HG03039 (cell line): ENCODE measurements at regions not wholly inside any gene's neighbourhood (a gene's known extent, or its start where the extent isn't known, plus 50 kb on each side); places are given as distances from the start of the nearest gene placed in this dataset.
"Not testable (repeated sequence)": the region's sequence is repeated elsewhere in the genome, so short reads cannot be mapped to it uniquely, and the experiment has no call there.

Experiments
- ATAC-seq: cut with Tn5 transposase; IDR thresholded peaks from one replicate; pipeline ENCODE4 v1.9.1; 2021; ENCODE audit warnings: mild to moderate bottlenecking, moderate library complexity; ENCODE audit not compliant: unreplicated experiment

DNA sequence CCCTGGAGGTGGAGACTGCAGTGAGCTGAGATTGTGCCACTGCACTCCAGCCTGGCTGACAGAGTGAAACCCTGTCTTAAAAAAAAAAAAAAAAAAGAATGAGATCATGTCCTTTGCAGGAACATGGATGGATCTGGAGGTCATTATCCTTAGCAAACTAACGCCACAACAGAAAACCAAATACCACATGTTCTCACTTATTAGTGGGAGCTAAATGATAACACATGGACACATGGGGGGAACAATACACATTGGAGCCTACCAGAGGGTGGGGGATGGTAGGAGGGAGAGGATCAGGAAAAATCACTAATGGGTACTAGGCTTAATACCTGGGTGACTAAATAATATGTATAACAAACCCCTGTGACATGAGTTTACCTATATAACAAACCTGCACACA, 108.0 kb upstream of the FHL2 start:
- ATAC-seq, result not testable (repeated sequence)

DNA sequence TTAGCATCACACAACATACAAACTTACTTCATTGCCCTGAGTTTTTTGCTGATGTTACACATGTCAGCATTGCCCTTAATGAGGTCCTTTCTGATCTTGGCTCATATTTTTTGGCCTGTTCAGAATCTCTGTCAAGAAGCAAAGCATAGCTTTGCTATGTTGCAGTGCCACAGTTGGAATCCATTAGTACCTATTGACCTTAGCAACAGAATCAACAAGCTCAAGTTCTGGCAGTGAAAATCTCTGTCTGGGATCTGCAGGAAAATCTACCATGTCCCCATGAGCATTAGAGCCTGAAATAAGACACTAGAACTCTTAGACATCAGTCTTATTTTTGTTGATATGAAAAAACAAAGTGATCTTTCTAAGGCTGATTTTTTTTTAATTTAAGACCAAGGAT, 105.6 kb upstream of the FHL2 start:
- ATAC-seq, result no peak

GRCh38 chr2:105502625-105503334, 103.9 kb upstream of the FHL2 start:
- no peak for ATAC-seq

- no peak for ATAC-seq
These were observed 99.5 kb upstream of the FHL2 start for GRCh38 chr2:105498281-105498846.

- ATAC-seq, result no peak
These were observed 98.2 kb upstream of the FHL2 start for GRCh38 chr2:105497094-105497493.

DNA sequence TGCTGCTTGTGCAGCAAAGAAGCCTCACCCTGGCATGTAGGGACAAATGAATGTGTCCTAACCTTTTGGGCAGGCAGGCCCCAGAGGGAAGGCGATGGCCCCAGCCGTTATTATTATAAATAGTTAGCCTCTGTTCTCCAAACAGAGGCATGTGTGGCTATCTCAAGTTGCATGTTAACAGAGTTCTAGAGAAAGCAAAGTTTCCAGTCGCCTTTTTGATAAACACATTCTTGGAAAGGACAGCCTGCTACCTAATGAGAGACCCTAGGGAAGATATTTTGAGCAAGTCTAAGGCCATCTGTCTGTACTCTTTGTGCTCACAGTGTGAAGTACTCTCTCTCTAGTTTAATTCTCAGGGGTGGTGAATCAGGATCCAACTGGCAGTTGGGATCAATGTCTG, 97.4 kb upstream of the FHL2 start:
- ATAC-seq, result no peak

GRCh38 chr2:105494683-105495425, 96.0 kb upstream of the FHL2 start:
- ATAC-seq, result no peak

- ATAC-seq, result no peak
These were observed 92.1 kb upstream of the FHL2 start for GRCh38 chr2:105490956-105491355.

DNA sequence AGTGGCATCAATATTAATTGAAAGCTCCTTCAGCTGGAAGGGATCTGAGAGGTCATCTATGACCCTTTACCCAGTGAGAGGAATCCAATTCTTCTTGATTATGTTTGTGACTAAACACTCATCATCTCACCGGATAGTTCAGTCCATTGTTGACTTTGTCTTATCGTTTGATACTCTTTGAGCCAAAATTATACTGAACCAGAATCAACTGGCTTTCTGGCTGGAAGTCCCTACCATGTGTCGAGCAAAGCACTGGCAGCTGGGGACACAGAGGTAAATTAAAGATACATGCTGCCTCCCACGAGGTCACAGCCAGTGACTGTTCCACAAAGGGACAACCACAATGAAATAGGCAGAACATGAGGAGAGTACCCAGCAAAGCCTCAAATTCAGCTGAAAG, 91.4 kb upstream of the FHL2 start:
- ATAC-seq, result no peak

DNA sequence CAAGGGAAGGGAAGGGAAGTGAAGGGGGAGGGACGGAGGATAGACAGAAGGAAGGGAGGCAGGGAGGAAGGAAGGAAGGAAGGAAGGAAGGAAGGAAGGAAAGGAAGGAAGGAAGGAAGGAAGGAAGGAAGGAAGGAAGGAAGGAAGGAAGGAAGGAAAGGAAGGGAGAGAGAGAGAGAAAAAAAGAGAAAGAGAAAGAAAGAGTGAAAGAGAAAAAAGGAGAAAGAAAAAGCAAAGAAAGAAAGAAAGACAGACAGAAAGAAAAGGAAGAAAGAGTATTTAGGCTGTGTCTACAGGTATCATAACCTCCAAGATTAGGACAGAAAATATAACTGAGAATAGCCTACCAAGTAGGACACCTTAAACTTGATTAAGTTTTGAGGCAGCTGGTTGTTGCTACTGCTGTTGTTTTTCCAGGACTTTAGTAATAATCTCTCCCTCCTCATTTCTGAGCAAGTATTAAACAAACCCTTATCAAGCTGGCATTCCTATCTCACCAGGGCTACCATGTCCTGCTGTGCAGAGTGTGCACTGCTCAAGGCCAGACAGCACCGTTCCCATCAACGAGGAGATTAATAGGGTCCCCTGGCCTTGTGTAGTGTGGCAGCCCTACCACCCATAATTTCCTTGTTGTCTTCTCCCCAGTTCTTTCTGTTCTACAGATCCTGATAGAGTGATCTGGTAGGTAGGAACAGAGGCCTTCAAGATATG, 90.5 kb upstream of the FHL2 start:
- ATAC-seq, result no peak

GRCh38 chr2:105488285-105488684, 89.4 kb upstream of the FHL2 start:
- no peak for ATAC-seq

GRCh38 chr2:105487142-105488069, 88.6 kb upstream of the FHL2 start:
- no peak for ATAC-seq

GRCh38 chr2:105486762-105487141, 87.9 kb upstream of the FHL2 start:
- ATAC-seq, result no peak

GRCh38 chr2:105478670-105479069, 79.8 kb upstream of the FHL2 start:
- ATAC-seq, result no peak

DNA sequence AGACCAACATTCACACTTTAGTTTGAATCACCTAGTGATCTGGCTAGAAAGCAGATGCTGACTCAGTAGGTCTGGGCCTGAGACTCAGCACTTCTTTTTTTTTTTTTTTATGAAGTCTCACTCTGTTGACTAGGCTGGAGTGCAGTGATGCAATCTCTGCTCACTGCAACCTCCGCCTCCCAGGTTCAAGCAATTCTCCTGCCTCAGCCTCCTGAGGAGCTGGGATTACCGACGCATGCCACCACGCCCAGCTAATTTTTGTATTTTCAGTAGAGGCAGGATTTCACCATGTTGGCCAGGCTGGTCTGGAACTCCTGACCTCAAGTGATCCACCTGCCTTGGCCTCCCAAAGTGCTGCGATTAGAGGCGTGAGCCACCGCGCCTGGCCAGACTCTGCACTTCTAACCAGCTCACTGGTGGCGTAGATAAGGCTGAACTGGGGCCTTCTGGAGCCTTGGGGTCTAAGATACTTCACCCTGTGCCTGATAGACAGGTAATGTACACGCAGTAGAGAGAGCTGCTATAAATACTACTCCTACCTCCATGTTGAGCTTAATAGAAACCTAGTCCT, 78.3 kb upstream of the FHL2 start:
- not testable (repeated sequence) for ATAC-seq

GRCh38 chr2:105473011-105473410, 74.2 kb upstream of the FHL2 start:
- no peak for ATAC-seq

DNA sequence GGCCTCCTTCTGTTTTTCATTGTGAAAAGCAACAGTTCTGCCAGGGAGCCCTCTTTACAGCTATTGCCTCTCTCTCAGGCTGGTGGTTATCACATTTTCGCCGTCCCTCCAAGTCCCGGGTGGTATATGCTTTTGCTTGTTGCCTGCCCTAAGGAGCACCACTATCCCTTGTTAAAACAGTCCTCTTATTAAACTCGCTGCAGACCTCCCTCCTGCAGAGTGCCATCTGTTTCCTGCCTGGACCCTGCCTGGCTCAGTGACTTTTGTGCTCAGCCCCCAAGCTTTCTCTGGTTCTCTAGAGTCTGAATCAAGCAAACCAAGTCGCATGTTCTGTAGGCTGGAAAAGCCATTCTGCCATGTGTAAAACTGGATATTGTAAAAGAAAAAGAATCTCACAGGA, 72.1 kb upstream of the FHL2 start:
- ATAC-seq, result no peak

DNA sequence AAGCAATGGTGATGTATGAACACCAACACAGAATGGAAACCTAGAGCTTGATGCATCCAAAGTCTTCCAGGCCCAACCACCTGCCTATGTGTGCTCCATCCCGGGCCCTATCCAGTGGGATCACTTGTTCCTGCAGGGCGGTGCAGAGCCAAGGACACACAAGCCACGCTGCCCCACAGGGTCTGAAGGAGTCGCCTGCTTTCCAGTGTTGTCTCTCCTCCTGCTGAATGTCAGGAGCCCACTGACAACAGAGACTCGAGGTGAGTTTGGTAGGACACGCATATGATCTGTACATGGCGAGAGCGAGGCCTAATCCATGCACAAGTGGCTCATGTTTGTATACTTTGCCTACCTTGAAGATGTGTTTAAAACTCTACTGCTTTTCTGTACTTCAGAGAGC, 70.9 kb upstream of the FHL2 start:
- no peak for ATAC-seq

- no peak for ATAC-seq
These were observed 69.8 kb upstream of the FHL2 start for GRCh38 chr2:105468582-105469042.

GRCh38 chr2:105464325-105464724, 65.5 kb upstream of the FHL2 start:
- no peak for ATAC-seq
